ENCODE measurements at regions not wholly inside any gene's neighbourhood (a gene's known extent, or its start where the extent isn't known, plus 50 kb on each side); places are given as distances from the start of the nearest gene placed in this dataset.

GRCh38 chr15:55112706-55113105 is 84.0 kb downstream of the RSL24D1 start:
- TF ChIP-seq TARDBP (IDR thresholded peaks at IDR 0.05) (no peak), ELF4 (IDR thresholded peaks at IDR 0.05) (no peak), SP1 (IDR thresholded peaks at IDR 0.05) (no peak), BHLHE40 (IDR thresholded peaks at IDR 0.05; ENCODE audit: borderline replicate concordance) (no peak), ARNT (IDR thresholded peaks at IDR 0.05) (no peak), SUZ12 (IDR thresholded peaks at IDR 0.05) (no peak), LEF1 (IDR thresholded peaks at IDR 0.05; ENCODE audit: borderline replicate concordance) (no peak), FOXA1 (IDR thresholded peaks at IDR 0.05) (no peak)

Measured in HEK293T (cell line).